Panc1 (cell line): ENCODE measurements at regions not wholly inside any gene's neighbourhood (a gene's known extent, or its start where the extent isn't known, plus 50 kb on each side); places are given as distances from the start of the nearest gene placed in this dataset.

ENCODE experiments used
- ATAC-seq: fragments of 200-7000 bp; cut with Tn5 transposase; 2 replicates; pipeline ENCODE4 v1.9.1; 2020; ENCODE audit warnings: mild to moderate bottlenecking, moderate library complexity
- BruUV-seq: library from RNA; stranded (reverse); fragments of 400-500 nt; replicated peaks from 2 replicates; lab custom pipeline; 2021; lab: Mats Ljungman, UMichigan
- CTCF ChIA-PET: fragments of 300-600 bp; sonication (Branson Sonifier 250); formaldehyde crosslinking; loops from one replicate; lab custom pipeline; 2022; ENCODE audit warnings: antibody characterized with exemption; lab: Charles Lee
- POLR2A ChIA-PET: fragments of 300-600 bp; sonication (Branson Sonifier 250); formaldehyde crosslinking; loops from one replicate; lab custom pipeline; 2022; ENCODE audit warnings: antibody characterized with exemption; lab: Charles Lee
- DNase-seq: peaks from one replicate; pipeline ENCODE4 v3.0.0-alpha.2; 2010; ENCODE audit warnings: low read depth, low spot score
- H3K27ac ChIP-seq: 2 replicates; pipeline ENCODE4 v1.5.1; 2011; ENCODE audit warnings: mild to moderate bottlenecking, low read length, inconsistent platforms
- H3K27me3 ChIP-seq: fragments of 200-500 bp; sonication (Bioruptor generic); 2 replicates; pipeline ENCODE4 v1.6.0; 2014; ENCODE audit warnings: low read length, inconsistent platforms; ENCODE audit not compliant: control insufficient read depth, insufficient read depth
- H3K36me3 ChIP-seq: fragments of 200-500 bp; sonication (Bioruptor generic); 2 replicates; pipeline ENCODE4 v1.5.1; 2014; ENCODE audit warnings: inconsistent platforms, mild to moderate bottlenecking, low read length, moderate library complexity; ENCODE audit not compliant: control insufficient read depth, insufficient read depth
- H3K4me1 ChIP-seq: 2 replicates; pipeline ENCODE4 v1.5.1; 2011; ENCODE audit warnings: inconsistent platforms, mild to moderate bottlenecking, low read length, moderate library complexity; ENCODE audit not compliant: control insufficient read depth, insufficient read depth
- H3K4me3 ChIP-seq, 2 experiments: 2 replicates each; pipeline ENCODE4 v1.5.1; 2011 to 2012; ENCODE audit warnings: low read depth in 2 of 2, low read length in 2 of 2, mild to moderate bottlenecking in 2 of 2, inconsistent platforms in 1 of 2, moderate library complexity in 1 of 2
- H3K9me3 ChIP-seq: fragments of 200-500 bp; sonication (Bioruptor generic); 2 replicates; pipeline ENCODE4 v1.5.1; 2014; ENCODE audit warnings: low read depth, mild to moderate bottlenecking, inconsistent platforms, low read length, moderate library complexity; ENCODE audit not compliant: control insufficient read depth, insufficient read depth
- POLR2AphosphoS5 ChIP-seq: IDR thresholded peaks from 2 replicates; pipeline ENCODE4 v1.6.1; 2012; ENCODE audit warnings: mild to moderate bottlenecking, low read depth, low read length, moderate library complexity
- SIN3A ChIP-seq: IDR thresholded peaks from 2 replicates; pipeline ENCODE4 v1.6.1; 2012; ENCODE audit warnings: low read depth, mild to moderate bottlenecking, low read length, moderate library complexity, borderline replicate concordance; ENCODE audit not compliant: insufficient read depth
- TCF7L2 ChIP-seq: IDR thresholded peaks from 2 replicates; pipeline ENCODE4 v1.6.1; 2011; ENCODE audit warnings: mild to moderate bottlenecking, low read depth, low read length, inconsistent platforms
- in situ Hi-C: cut with HindIII; loops from 2 replicates; pipeline ENCODE4 v1.10.0; 2016; ENCODE audit warnings: low sequenced_read_pairs, low pct_unique_long_range_greater_than_20kb
- intact Hi-C: fragments of 100-400 bp; cut with micrococcal nuclease; formaldehyde crosslinking; loops from one replicate; pipeline ENCODE4 v1.10.0; 2022; ENCODE audit not compliant: unreplicated experiment
- TF ChIP-seq, protein P1 (sequence below): fragments of 450-650 bp; IDR thresholded peaks from 2 replicates; pipeline ENCODE4 v1.5.1; 2017; ENCODE audit warnings: mild to moderate bottlenecking
- TF ChIP-seq, protein P2 (sequence below), 2 experiments: IDR thresholded peaks; 2 replicates each; pipeline ENCODE4 v1.6.1; 2011 to 2012; ENCODE audit warnings: low read depth in 2 of 2, control low read depth in 1 of 2, low read length in 1 of 2, mild to moderate bottlenecking in 1 of 2, moderate library complexity in 1 of 2; ENCODE audit not compliant: insufficient read depth in 1 of 2

DNA sequence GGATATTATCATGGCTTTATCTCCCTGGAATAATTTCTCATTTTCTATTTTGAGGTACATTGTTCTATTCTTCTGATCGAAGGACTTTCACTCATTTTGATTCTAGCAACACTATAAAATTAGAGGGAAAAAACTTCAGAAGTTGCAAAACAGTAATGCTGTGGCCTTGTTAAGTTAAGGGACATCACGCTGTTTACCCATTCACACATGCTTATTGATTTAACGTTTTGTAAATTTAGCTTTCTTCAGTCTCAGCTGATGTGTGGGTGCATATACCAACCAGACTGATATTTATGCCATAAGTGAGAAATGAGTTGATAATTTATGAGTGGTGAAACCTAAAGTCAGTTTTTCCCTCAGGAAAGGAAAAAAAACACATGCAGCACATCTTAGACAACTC lies 63.5 kb upstream of the RELN start:
- ChIA-PET POLR2A (no interaction called here), CTCF (no interaction called here)
- Histone ChIP-seq H3K27me3 (no peaks in the 10 kb centered on the region), H3K4me1 (no peaks in the 10 kb centered on the region), H3K4me3 (no peak overlapping the region), H3K9me3 (no peaks in the 10 kb centered on the region), H3K27ac (no peak overlapping the region), H3K36me3 (no peaks in the 10 kb centered on the region)
- BruUV-seq = no TSS peak
- no peak for ATAC-seq
- TF ChIP-seq TCF7L2 = no peak
- TF ChIP-seq, protein P1, sequence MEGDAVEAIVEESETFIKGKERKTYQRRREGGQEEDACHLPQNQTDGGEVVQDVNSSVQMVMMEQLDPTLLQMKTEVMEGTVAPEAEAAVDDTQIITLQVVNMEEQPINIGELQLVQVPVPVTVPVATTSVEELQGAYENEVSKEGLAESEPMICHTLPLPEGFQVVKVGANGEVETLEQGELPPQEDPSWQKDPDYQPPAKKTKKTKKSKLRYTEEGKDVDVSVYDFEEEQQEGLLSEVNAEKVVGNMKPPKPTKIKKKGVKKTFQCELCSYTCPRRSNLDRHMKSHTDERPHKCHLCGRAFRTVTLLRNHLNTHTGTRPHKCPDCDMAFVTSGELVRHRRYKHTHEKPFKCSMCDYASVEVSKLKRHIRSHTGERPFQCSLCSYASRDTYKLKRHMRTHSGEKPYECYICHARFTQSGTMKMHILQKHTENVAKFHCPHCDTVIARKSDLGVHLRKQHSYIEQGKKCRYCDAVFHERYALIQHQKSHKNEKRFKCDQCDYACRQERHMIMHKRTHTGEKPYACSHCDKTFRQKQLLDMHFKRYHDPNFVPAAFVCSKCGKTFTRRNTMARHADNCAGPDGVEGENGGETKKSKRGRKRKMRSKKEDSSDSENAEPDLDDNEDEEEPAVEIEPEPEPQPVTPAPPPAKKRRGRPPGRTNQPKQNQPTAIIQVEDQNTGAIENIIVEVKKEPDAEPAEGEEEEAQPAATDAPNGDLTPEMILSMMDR = no peak
- TF ChIP-seq, protein P2, sequence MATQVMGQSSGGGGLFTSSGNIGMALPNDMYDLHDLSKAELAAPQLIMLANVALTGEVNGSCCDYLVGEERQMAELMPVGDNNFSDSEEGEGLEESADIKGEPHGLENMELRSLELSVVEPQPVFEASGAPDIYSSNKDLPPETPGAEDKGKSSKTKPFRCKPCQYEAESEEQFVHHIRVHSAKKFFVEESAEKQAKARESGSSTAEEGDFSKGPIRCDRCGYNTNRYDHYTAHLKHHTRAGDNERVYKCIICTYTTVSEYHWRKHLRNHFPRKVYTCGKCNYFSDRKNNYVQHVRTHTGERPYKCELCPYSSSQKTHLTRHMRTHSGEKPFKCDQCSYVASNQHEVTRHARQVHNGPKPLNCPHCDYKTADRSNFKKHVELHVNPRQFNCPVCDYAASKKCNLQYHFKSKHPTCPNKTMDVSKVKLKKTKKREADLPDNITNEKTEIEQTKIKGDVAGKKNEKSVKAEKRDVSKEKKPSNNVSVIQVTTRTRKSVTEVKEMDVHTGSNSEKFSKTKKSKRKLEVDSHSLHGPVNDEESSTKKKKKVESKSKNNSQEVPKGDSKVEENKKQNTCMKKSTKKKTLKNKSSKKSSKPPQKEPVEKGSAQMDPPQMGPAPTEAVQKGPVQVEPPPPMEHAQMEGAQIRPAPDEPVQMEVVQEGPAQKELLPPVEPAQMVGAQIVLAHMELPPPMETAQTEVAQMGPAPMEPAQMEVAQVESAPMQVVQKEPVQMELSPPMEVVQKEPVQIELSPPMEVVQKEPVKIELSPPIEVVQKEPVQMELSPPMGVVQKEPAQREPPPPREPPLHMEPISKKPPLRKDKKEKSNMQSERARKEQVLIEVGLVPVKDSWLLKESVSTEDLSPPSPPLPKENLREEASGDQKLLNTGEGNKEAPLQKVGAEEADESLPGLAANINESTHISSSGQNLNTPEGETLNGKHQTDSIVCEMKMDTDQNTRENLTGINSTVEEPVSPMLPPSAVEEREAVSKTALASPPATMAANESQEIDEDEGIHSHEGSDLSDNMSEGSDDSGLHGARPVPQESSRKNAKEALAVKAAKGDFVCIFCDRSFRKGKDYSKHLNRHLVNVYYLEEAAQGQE (IDR thresholded peaks at IDR 0.05; ENCODE audit: insufficient read depth in 1 of 2, low read depth in 2 of 2, low read length in 1 of 2) = no peak
- no peak for TF ChIP-seq POLR2AphosphoS5
- no peak for TF ChIP-seq SIN3A
- DNase-seq = no peak
- in situ Hi-C loops (no loop called here), intact Hi-C loops (no loop called here)

DNA sequence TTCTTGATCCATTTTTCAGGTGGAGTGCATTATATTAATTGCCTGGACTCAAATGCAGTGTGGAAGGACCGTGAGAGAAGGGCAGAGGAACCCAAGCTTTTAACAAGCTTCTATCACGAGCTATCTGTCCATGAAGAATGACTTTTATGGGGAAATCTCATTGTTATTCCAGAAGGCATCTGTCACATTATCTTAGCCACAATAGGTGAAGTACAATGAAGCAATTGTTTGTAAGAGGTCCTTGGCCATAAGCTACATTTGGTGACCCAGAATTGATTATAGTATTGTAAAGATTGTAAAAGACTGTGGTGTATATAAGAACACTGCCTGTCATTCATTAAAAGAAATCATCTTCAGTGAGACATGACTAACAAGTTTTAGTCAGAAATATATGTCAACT lies 58.6 kb upstream of the RELN start:
- POLR2A ChIA-PET = no interaction called here
- in situ Hi-C loops (no loop called here), intact Hi-C loops (no loop called here)
- ATAC-seq = no peak
- H3K4me1 ChIP-seq = no peaks in the 10 kb centered on the region
- no peaks in the 10 kb centered on the region for H3K9me3 ChIP-seq
- TF ChIP-seq, protein P1 = no peak
- TF ChIP-seq, protein P2 (IDR thresholded peaks at IDR 0.05; ENCODE audit: insufficient read depth in 1 of 2, low read depth in 2 of 2, low read length in 1 of 2) = no peak
- no TSS peak for BruUV-seq
- no peaks in the 10 kb centered on the region for H3K36me3 ChIP-seq
- DNase-seq = no peak
- H3K4me3 ChIP-seq = no peak overlapping the region
- H3K27me3 ChIP-seq = no peaks in the 10 kb centered on the region
- CTCF ChIA-PET = no interaction called here
- no peak overlapping the region for H3K27ac ChIP-seq
